Body of pancreas (tissue), 4 donors: ENCODE measurements at regions not wholly inside any gene's neighbourhood (a gene's known extent, or its start where the extent isn't known, plus 50 kb on each side); places are given as distances from the start of the nearest gene placed in this dataset.
A peak's percentile ranks its signal among the peaks of the same experiment; 100 is the strongest.
"Not testable (repeated sequence)": the region's sequence is repeated elsewhere in the genome, so short reads cannot be mapped to it uniquely, and the experiment has no call there.

Experiments used
- ATAC-seq: fragments of 150-250 bp; one replicate; pipeline ENCODE4 v1.9.1; 2016
- DNase-seq, 4 donors: peaks; one replicate each; pipeline ENCODE4 v3.0.0-alpha.2; 2019
- H3K27ac ChIP-seq, 4 donors: fragments of 200-600 bp; sonication (generic); 1 replicate in 3 of 4; 2 replicates in 1 of 4; pipeline versions ENCODE4 v1.5.1 to v1.6.1; 2016 to 2019; ENCODE audit warnings: mild to moderate bottlenecking in 1 of 4, mixed read lengths in 1 of 4, moderate library complexity in 1 of 4
- H3K27me3 ChIP-seq, 2 donors: fragments of 200-600 bp; sonication (generic); one replicate each; pipeline ENCODE4 v1.6.0; 2016; ENCODE audit warnings: mild to moderate bottlenecking in 1 of 2
- H3K36me3 ChIP-seq, 2 donors: fragments of 200-600 bp; sonication (generic); replicated peaks in 1 of 2; 2 replicates each; pipeline ENCODE4 v1.5.1; 2016; ENCODE audit warnings: low read depth in 2 of 2; ENCODE audit not compliant: insufficient read depth in 1 of 2
- H3K4me1 ChIP-seq: fragments of 200-600 bp; sonication (generic); one replicate; pipeline ENCODE4 v1.6.0; 2016
- H3K4me3 ChIP-seq, 2 donors: fragments of 200-600 bp; sonication (generic); 1 replicate in 1 of 2; 2 replicates in 1 of 2; pipeline ENCODE4 v1.5.1; 2016 to 2019
- H3K9me3 ChIP-seq, 3 donors: fragments of 200-600 bp; sonication (generic); 1 replicate in 2 of 3; 2 replicates in 1 of 3; pipeline ENCODE4 v1.5.1; 2016
- CTCF ChIP-seq, 7 experiments: fragments of 450-650 bp in 4 of 7; fragments of 200-600 bp in 3 of 7; sonication (generic) in 3 of 7; IDR thresholded peaks; one replicate each; pipeline ENCODE4 v1.5.1; 2016 to 2019; ENCODE audit warnings: antibody characterized with exemption in 7 of 7
- POLR2A ChIP-seq, 3 donors: fragments of 450-650 bp; IDR thresholded peaks; one replicate each; pipeline ENCODE4 v1.6.1; 2016; ENCODE audit warnings: antibody characterized with exemption in 3 of 3, mild to moderate bottlenecking in 2 of 3
- WGBS, 2 donors: methylation state at CpG; one replicate each; pipeline ENCODE4 v1.1.5; 2017; 5-methylcytosine and 5-hydroxymethylcytosine counted together
- intact Hi-C: fragments of 100-400 bp; cut with DNase I; formaldehyde crosslinking; loops from one replicate; pipeline ENCODE4 v1.15.1; 2023

DNA sequence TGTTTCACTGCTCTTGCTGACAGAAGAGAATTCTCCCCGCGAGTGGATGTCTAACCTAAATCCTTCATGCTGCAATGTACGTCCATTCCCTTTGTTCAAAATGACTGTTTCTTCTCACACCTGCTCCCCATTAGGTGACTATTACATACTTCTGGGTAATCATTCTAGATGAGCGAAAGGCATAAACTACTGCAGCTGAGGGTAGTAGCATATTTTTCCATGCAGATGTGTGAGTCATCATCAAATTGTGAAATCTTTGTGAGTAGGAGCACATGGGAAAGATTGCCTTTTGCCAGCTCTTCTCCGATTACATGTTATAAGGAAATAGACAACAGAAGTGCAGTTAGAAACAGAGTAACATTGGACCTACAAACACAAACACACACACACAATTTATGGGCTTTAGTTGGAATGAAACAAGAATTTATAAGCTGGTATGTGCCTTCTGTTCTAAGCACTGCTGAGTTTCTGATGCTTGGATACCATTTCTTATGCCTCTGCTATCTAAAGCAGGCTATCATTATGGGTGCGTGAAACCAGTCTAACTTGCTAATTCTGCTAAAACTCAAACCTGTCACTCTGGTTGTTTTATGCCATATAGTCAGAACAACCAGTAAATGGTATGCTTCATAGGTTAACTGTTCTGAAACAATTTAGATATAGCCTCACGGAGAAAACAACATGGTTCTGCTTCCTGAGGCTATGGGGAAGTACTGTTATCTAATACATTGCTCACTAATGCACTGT lies 346.9 kb upstream of the PSMD7 start:
- Histone ChIP-seq H3K4me1 (peaks cover 10% of the 10 kb centered on the region), H3K9me3 (no peaks in the 10 kb centered on the region), H3K27me3 (no peaks in the 10 kb centered on the region), H3K27ac (peak overlapping the region in 3 of 4 donors; percentile 52 to 69 (median 61)), H3K4me3 (no peak overlapping the region), H3K36me3 (no peaks in the 10 kb centered on the region)
- WGBS, 2 donors, result 47 to 56% methylated on average over 7 of the region's 7 CpGs
- intact Hi-C loops, result no loop called here
- TF ChIP-seq POLR2A (IDR thresholded peaks at IDR 0.05) (no peak), CTCF (IDR thresholded peaks at IDR 0.05) (peak in 1 of 7 experiments; percentile 8)
- ATAC-seq (peak; percentile 92), DNase-seq (peak in 2 of 4 donors; percentile 41 to 61)

DNA sequence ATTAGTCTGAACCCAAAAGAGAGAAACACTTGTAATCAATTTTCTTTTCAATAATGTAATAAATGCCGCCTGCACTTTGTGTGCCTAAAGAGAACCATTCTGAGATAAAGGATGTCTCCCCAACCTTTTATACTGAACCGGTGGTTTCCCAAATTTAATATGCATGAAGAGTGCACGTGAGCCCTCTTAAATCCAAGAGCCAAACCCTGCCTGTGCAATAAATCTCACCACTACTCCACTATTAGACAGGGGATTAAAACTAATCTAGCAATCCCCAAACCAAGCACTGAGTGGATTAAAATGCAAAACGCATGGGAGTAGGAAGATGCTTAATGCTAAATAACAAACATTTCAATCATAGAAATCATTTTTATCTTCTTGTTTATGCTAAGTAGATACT lies 351.0 kb upstream of the PSMD7 start:
- Histone ChIP-seq H3K36me3 (no peaks in the 10 kb centered on the region), H3K9me3 (no peaks in the 10 kb centered on the region), H3K4me1 (peaks cover 10% of the 10 kb centered on the region), H3K27me3 (no peaks in the 10 kb centered on the region), H3K27ac (no peak overlapping the region), H3K4me3 (no peak overlapping the region)
- 75 to 79% methylated on average over 4 of the region's 4 CpGs for WGBS, 2 donors
- DNase-seq, result no peak
- TF ChIP-seq POLR2A (IDR thresholded peaks at IDR 0.05) (no peak), CTCF (IDR thresholded peaks at IDR 0.05) (no peak)
- intact Hi-C loops, result no loop called here
- ATAC-seq, result no peak

- intact Hi-C loops, H3K9me3 ChIP-seq, DNase-seq, H3K4me1 ChIP-seq, H3K27me3 ChIP-seq, H3K36me3 ChIP-seq, H3K27ac ChIP-seq, ATAC-seq, H3K4me3 ChIP-seq: not testable (repeated sequence)
- WGBS, 2 donors, result 79 to 88% methylated on average over 11 of the region's 11 CpGs
Observed at GRCh38 chr16:73943184-73943583, 353.4 kb upstream of the PSMD7 start.

- H3K4me3 ChIP-seq, H3K9me3 ChIP-seq, H3K4me1 ChIP-seq, H3K36me3 ChIP-seq, intact Hi-C loops, H3K27me3 ChIP-seq, H3K27ac ChIP-seq, DNase-seq, ATAC-seq: not testable (repeated sequence)
- WGBS, 2 donors, result 88 to 100% methylated on average over 6 to 7 of the region's 7 CpGs
Observed at GRCh38 chr16:73940786-73941185, 355.8 kb upstream of the PSMD7 start.

DNA sequence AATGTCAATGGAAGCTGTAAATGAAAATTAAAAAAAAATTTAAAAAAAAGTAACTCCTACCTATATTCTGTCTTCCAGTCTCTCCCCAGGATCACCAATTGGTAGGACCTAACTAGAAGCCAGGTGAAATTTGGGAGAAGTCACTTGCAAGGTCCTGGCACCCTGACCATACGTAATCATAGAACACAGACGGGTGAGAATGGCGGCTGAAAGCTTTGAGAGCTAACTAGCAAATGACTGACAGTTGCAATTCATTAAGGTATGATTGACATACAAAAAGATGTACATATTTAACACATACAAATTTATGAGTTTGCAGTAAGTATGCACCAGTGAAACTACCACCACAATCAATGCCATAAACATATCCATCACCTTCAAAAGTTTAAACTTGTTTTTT lies 372.7 kb upstream of the PSMD7 start:
- Histone ChIP-seq H3K4me3 (no peak overlapping the region), H3K27ac (no peak overlapping the region), H3K9me3 (no peaks in the 10 kb centered on the region), H3K4me1 (no peaks in the 10 kb centered on the region), H3K36me3 (no peaks in the 10 kb centered on the region), H3K27me3 (no peaks in the 10 kb centered on the region)
- no peak for TF ChIP-seq POLR2A (IDR thresholded peaks at IDR 0.05)
- TF ChIP-seq CTCF (IDR thresholded peaks at IDR 0.05), result no peak
- DNase-seq (no peak), ATAC-seq (no peak)
- intact Hi-C loops, result no loop called here
- 66 to 70% methylated on average over 3 of the region's 3 CpGs for WGBS, 2 donors

DNA sequence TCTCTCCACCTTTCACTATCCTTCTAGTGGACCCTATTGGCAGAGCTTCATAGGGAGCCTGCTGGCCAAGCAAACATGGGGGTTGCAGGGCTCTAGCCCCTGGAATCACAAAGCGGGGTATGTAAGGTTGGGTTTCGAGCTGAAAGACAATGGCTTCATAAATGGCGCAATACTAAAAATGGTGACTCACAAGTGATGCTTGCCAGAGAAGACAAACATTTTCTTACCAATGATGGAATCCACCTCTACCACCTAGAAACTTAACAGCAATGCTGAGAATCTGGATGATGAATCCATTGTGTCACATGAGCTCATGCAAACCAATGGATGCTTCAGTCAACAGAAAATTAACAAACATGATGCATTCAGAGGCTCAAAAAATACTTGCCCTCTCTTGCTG lies 375.3 kb upstream of the PSMD7 start:
- DNase-seq (no peak), ATAC-seq (no peak)
- Histone ChIP-seq H3K4me3 (no peak overlapping the region), H3K9me3 (no peaks in the 10 kb centered on the region), H3K27ac (no peak overlapping the region), H3K4me1 (no peaks in the 10 kb centered on the region), H3K27me3 (peaks cover 0 to 5% of the 10 kb centered on the region in 2 donors), H3K36me3 (no peaks in the 10 kb centered on the region)
- intact Hi-C loops, result no loop called here
- TF ChIP-seq POLR2A (IDR thresholded peaks at IDR 0.05), result no peak
- no peak for TF ChIP-seq CTCF (IDR thresholded peaks at IDR 0.05)
- WGBS, 2 donors, result 82 to 94% methylated on average over 3 of the region's 3 CpGs
